ENCODE measurements at regions not wholly inside any gene's neighbourhood (a gene's known extent, or its start where the extent isn't known, plus 50 kb on each side); places are given as distances from the start of the nearest gene placed in this dataset.

DNA sequence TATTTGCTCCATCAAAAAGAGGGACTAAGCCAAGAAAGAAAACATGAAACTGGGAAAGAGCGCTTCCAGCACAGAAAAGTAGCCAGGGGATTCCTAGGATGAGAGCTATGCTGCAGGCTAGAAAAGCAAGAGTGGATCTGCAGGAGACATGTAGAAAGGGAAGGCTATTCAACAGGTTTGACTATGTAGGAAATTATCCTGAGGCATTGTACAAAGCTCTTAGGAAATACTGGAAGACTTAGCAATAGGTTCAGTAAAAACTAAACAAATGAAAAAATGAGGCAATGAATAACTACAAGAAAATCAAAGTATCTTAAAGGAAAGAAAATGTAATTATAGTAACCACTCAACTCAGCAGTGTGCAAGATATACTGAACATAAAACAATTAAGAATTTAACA, 178.7 kb upstream of the FOXN2 start:
- TF ChIP-seq, protein P1, sequence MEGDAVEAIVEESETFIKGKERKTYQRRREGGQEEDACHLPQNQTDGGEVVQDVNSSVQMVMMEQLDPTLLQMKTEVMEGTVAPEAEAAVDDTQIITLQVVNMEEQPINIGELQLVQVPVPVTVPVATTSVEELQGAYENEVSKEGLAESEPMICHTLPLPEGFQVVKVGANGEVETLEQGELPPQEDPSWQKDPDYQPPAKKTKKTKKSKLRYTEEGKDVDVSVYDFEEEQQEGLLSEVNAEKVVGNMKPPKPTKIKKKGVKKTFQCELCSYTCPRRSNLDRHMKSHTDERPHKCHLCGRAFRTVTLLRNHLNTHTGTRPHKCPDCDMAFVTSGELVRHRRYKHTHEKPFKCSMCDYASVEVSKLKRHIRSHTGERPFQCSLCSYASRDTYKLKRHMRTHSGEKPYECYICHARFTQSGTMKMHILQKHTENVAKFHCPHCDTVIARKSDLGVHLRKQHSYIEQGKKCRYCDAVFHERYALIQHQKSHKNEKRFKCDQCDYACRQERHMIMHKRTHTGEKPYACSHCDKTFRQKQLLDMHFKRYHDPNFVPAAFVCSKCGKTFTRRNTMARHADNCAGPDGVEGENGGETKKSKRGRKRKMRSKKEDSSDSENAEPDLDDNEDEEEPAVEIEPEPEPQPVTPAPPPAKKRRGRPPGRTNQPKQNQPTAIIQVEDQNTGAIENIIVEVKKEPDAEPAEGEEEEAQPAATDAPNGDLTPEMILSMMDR (IDR thresholded peaks at IDR 0.05 in 4 of 5, conservative IDR thresholded peaks at IDR 0.05 in 1 of 5) = no peak
- TF ChIP-seq POLR2A (IDR thresholded peaks at IDR 0.05) = no peak
